M059J (cell line): ENCODE measurements at regions not wholly inside any gene's neighbourhood (a gene's known extent, or its start where the extent isn't known, plus 50 kb on each side); places are given as distances from the start of the nearest gene placed in this dataset.
A peak's percentile ranks its signal among the peaks of the same experiment; 100 is the strongest.
"Not testable (repeated sequence)": the region's sequence is repeated elsewhere in the genome, so short reads cannot be mapped to it uniquely, and the experiment has no call there.

Experiments
- DNase-seq: peaks from one replicate; pipeline ENCODE4 v3.0.0-alpha.2; 2012; ENCODE audit warnings: low read depth

DNA sequence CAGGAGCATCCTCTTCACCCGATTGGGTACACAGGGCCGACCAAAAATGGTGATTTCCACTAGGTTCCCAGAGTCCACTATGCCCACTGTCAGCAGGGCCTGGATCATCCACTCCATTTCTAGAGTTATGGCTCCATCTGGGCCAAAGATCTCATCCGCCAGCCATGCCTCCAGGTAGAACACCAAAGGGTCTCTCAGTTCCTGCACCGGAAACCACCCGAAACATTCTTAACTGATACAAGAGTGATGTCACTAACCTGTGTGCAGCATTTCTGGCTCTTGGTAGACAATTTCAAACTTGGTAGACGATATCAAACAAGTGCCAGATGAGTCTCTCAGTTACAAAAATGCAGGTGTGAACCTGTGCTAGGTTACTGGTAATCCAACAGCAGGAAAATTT is 306.1 kb downstream of the BCOR start:
- no peak for DNase-seq

DNA sequence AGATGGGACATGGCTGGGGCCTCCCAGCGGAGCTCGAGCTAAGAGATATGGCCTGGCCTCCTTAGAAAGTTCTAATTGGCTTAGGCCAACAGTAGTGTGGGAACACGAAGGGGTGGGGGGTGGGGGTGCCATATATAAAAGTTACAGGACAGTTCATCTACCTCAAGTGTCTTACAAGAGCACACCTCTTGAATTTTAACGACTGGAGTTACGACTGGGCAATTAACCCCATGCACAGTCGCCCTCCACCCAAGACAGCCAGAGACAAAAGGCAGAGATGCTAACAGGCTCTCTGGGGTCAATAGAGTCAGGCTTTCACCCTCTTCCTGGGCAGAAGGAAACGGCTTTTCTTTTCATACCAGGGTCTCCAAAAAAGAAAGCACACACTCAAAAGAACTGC is 302.2 kb downstream of the BCOR start:
- no peak for DNase-seq

DNA sequence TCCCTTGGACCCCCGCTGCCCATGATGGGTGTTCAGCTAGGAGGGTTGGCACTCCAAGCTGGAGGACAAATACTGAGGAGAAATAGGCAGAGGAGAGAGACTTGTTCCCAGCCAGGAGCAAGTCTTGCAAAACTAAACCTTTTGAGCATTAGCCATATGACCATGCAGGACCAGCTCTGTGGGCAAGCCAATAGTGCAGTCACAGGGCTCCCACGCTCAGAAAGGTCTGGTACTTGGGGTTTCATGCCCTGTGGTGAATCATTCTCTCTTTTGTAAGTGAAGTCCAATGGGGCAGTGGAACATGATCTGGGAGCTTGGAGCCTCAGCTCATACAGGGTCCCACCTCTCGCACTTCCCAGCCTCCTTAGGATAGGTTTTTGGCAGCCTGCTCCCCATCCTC is 300.9 kb downstream of the BCOR start:
- no peak for DNase-seq

DNA sequence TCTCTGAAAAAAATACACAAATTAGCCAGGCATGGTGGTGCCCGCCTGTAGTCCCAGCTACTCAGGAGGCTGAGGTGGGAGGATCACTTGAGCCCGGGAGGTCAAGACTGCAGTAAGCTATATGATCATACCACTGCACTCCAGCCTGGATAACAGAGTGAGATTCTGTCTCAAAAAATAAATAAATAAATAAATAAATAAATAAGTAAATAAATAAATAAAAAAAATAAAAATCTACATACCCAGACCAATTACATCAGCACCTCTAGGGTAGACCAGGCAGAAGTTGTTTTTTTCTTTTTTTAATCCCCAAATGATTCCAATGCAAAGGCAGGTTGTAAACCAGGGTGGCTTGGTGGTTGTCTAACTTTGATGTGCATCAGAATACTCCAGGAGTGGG is 299.3 kb downstream of the BCOR start:
- not testable (repeated sequence) for DNase-seq

GRCh38 chrX:39802354-39802753 is 295.4 kb downstream of the BCOR start:
- no peak for DNase-seq

DNA sequence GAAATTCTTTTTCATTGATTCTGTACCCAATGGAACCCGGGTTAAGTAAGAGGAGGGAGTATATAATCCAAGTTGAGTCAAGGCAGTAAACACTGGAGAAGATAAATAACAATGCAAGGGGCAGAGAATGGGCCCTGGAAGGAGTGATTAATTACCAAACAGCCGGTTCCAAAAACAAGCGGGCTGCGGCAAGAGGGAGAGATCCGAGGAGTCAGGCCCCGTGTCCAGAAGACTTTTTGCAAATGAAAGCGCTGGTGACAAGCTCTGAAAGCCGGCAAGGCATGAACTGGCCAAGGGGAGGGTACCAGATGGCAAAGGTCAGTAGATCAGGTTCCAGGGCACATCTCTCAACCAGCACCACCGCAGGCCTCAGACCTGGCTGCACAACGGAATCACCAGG is 294.9 kb downstream of the BCOR start:
- DNase-seq = no peak

DNA sequence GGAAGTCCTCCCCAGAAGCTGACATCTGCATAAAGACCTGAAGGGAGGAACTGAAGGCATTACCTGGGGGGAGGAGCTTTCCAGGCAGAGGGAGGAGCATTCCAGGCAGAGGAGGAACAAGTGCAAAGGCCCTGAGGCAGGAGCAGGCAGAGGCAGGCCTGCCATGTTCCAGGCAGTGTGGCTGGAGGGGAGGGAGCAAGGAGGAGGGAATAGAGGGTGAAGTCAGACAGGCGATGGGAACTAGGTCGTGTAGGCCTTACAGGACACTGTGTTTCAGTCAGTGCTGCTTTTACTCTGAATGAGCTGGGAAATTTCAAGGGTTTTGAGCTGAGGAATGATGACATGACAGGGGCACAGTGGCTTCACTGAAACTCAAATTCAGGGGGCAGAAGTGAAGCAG is 292.7 kb downstream of the BCOR start:
- DNase-seq = no peak

DNA sequence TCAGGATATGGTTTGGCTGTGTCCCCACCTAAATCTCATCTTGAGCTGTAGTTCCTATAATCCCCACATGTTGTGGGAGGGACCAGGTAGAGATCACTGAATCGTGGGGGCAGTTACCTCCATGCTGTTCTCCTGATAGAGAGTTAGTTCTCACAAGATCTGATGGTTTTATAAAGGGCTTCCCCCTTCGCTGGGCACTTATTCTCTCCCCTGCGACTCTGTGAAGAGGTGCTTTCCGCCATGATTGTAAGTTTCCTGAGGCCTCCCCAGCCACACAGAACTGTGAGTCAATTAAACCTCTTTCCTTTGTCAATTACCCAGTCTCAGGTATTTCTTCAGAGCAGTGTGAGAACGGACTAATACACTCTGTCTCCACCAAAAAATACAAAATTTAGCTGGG is 291.9 kb downstream of the BCOR start:
- DNase-seq = no peak

DNA sequence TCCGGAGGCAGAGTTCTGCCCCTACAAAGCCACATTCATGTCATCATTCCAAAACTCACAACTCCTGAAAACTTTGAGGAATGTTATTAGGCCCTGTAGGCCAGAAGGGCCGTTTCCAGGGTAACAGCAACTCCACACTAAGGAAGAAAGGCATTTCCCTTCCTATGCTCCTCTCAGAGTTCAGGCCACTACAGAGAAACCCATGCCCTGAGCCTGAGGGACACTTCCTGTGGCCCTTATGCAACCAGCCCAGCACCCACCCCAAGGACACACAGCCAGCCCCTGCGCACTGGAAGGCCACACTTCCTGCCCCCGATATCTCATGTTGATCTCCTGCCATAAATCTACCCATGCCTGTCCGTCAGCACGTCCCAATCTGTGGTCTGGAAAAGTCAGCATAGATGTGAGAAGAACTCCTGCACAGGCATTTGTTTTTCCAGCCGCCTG is 289.3 kb downstream of the BCOR start:
- peak; percentile 96 for DNase-seq

DNA sequence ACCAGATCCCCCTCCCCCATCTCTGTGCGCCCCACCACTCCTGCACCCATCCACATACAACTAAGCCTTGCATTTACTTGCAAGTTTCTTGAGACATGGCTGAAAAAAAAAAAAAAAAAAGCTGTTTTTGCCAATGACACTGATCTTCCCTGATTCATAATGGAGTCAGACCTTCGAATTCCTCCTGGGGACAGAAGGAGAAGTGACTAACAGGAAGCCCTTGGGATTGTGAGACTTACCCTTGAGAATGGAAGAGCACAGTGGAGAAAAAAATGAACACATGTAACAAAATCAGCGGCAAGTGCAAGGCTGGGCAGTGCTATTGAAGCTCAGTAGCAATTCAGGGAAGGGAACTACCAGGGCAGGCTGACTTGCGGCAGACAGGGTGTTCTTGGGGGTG is 288.4 kb downstream of the BCOR start:
- peak; percentile 91 for DNase-seq

GRCh38 chrX:39810901-39811300 is 286.9 kb downstream of the BCOR start:
- DNase-seq = no peak

DNA sequence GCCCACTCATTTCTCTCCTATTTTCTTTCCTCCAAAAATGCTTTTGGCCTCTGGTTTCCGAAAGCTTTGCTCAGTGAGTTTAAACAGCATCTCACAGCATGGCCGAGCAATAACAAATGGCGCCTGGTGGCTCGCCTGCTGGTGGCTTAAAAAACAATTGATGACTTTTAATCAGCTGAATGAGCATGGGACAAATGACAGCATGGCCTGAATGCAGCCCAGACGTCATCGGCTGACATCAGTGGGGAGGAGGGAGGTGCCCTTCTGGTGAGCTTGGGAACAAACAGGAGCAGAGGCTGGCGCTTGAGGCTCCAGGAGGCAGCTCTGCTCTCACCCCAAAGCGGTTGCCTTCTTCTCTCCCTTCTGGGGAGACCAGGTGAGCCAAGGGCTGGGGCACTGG is 286.4 kb downstream of the BCOR start:
- no peak for DNase-seq

DNA sequence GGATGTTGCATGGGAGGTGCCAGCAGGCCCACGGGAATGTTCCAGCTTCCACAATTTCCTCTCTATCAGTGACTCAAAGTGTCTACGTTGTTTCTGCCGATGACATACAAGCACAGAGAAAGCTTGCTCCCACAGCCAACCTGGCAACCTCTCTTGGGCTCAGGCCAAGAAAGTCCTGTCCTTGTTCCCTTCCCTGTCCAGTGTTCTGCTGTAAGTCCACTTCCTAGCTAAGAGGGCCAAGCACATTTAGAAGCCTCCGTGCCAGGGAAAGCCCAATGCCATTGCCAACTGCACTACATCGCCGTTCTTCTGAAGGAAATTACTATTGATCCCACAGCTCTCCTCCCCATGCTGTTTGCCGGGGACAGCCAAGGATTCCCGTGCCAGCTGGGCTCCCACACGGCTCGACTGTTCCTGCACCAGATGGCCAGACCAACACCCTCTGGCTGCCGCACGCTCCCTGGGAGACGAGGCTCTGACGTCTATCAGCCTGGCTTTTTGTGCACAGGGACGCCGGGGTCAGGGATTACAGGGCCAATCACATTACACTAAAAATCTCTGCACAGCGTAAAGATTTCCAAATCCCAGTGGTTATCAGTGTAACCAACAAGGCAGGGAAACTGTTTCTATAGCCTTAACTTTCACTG is 284.0 kb downstream of the BCOR start:
- DNase-seq = peak; percentile 80

GRCh38 chrX:39814391-39814790 is 283.4 kb downstream of the BCOR start:
- DNase-seq = peak; percentile 51

DNA sequence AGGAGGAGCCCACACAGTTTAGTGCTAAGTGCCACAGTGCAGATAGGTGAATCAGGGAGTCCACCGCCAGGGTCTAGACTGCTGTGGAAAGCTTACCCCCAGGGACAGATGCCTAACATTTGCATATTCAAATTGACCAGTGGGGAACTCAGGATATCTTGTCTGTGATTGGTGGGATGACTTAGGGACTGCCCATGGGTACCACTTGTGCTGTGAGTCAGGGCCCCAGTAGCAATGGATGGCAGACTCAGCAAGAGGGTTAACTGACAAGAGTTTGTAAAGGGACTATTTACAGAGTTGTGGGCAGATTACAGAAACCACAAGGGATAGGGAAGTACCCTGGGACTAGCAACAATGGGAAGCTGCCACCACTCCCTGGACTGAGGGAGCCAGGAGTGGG is 282.1 kb downstream of the BCOR start:
- DNase-seq = peak; percentile 83

DNA sequence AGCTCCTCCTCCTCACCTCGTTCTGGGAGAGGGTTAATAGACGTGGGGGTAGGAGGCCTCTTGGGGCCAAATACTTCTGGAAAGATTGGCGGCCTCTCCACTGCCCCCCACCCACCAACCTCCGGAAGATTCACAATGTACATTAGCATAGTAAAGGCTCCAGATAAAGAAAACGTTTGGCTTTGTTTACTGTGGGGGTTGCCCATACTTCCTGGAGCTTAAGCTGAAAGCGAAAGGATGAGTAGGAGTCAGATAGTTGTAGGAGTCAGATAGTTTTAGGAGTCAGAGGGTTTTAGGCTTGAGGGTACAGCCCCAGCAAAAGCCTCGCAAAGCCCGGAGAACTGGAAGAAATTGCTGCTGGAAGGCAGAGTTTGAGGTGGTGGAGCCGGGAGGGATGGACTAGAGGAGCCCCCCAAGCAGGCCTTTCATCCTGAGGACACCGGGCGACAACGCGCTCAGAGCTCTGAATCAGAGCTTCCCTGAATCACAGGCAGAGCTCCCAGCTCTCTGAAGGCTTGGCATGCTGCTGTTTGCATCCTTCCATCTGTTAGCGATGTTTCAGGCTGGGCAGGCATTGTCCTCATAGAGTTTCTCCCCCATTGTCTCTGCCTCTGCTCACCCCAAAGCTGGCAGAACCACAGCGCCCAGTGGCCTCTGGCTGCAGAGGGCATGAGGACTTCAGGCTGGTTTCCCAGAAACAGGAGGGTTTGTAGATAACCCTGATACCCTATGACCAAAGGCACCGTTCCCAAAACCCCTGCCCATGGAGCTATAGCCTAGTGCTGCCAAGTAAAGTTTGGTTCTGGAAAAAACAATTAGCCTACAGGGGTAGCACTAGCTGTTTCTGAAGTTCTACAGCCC is 280.7 kb downstream of the BCOR start:
- peak; percentile 62 for DNase-seq

DNA sequence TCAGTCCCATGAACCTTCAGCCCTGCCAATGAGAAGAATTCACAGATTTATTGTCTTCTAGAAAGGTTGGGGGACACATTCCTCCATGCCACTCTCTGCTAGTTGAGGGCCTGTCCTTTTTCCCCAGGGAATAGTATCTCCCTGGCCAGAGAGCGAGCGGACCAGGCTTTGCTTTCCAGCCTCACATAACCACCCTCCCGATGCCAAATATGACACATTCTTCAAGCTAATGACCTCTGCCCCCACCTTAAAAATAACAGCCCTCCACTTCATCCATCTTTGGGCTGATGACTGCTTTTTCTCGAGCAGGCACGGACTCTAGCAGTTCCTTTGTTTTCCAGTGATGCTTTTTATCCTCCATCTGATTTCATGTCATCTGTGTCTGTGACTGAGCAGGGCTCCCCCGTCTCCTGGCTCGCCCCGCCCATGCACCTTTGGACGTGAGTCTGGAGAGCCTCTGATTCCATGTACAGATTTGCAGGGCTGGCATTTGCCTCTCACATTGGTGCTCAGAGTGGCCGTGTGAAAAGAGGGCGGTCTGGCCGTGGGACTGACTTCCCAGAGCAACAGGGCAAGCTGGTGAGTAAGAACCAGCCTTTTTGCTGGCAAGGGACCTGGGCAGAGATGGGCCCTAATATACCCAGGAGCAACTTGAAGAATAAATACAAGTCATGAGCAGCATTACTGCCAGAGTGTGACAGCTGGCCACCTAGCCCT is 279.8 kb downstream of the BCOR start:
- DNase-seq = peak; percentile 27

GRCh38 chrX:39818750-39819149 is 279.0 kb downstream of the BCOR start:
- no peak for DNase-seq

GRCh38 chrX:39819921-39820849 is 277.6 kb downstream of the BCOR start:
- DNase-seq = no peak

DNA sequence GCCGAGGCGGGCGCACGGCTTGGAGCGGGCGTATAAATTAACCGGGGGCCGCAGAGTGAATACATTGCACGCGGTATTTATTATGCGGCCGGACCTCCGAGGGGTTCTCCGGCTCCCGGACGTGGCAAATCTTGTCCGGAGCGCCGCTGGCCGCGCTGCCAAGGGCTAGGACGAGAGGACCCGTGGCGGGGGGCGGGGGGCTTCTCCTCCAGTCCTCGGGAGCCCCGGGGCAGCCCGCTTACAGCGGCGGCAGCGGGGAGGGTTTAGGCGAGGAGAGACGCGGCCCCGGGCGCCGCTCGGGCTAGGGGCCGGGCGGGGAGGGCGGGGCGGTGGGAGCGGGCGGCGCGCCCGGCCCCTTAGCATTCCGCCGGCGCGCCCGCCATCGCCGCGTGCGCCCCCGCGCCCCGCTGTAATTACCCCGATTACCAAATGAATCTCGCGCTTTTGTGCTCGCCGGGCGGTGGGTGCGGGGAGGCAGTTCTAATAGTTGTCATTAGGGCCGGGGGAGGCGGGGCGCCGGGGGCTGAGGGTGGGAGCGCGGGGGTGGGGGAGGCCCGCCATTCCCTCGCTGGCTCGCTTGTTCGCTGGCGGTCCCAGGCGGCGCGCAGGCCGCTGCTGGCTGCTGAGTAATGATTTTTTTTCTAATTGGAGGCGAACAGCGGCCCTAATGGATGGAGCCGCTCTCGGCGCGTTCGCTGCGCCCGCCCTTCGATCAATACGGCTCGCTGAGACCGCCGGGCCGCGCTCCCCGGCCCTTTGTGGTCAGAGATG is 276.6 kb downstream of the BCOR start:
- DNase-seq = no peak

DNA sequence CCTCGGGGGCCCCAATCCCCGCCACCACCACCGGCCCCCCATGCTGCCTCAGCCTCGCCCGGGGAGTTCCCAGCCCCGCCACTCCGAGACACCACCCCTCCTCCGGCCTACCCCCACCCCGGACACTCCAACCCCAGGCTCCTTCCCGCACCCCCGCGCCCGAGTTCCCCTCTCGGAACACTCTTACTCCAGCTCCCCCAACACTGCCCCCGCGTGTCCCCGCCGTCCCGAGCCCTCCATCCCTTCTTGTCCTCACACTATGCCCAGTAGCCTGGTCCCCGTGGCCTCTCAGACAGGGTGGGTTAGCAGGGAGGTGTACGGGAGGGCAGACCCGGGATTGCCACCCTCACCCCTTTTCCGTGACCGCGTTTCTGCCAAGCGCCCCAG is 276.1 kb downstream of the BCOR start:
- DNase-seq = no peak
